Parathyroid adenoma (tissue), 2 donors: ENCODE measurements at regions not wholly inside any gene's neighbourhood (a gene's known extent, or its start where the extent isn't known, plus 50 kb on each side); places are given as distances from the start of the nearest gene placed in this dataset.
"Not testable (repeated sequence)": the region's sequence is repeated elsewhere in the genome, so short reads cannot be mapped to it uniquely, and the experiment has no call there.

Source experiments
- H2AFZ ChIP-seq: fragments of 300-600 bp; sonication (generic); one replicate; pipeline ENCODE4 v1.7.0; 2017; ENCODE audit warnings: antibody characterized with exemption, mild to moderate bottlenecking
- H3K27ac ChIP-seq: fragments of 300-600 bp; sonication (generic); one replicate; pipeline ENCODE4 v1.7.0; 2017
- H3K27me3 ChIP-seq: fragments of 300-600 bp; sonication (generic); one replicate; pipeline ENCODE4 v1.7.0; 2017; ENCODE audit warnings: low read length; ENCODE audit not compliant: control insufficient read depth, insufficient read depth
- H3K36me3 ChIP-seq: fragments of 300-600 bp; sonication (generic); one replicate; pipeline ENCODE4 v1.7.0; 2017; ENCODE audit warnings: low read length; ENCODE audit not compliant: control insufficient read depth, insufficient read depth
- H3K4me1 ChIP-seq: fragments of 300-600 bp; sonication (generic); one replicate; pipeline ENCODE4 v1.7.0; 2017; ENCODE audit warnings: control low read depth
- H3K4me2 ChIP-seq: fragments of 300-600 bp; sonication (generic); one replicate; pipeline ENCODE4 v1.7.0; 2017; ENCODE audit warnings: low read length
- H3K4me3 ChIP-seq: fragments of 300-600 bp; sonication (generic); one replicate; pipeline ENCODE4 v1.7.0; 2017; ENCODE audit warnings: low read depth, low read length
- H3K79me2 ChIP-seq: fragments of 300-600 bp; sonication (generic); one replicate; pipeline ENCODE4 v1.7.0; 2017; ENCODE audit warnings: control low read depth
- H3K9ac ChIP-seq: fragments of 300-600 bp; sonication (generic); one replicate; pipeline ENCODE4 v1.7.0; 2017; ENCODE audit warnings: mild to moderate bottlenecking
- H3K9me3 ChIP-seq: fragments of 300-600 bp; sonication (generic); one replicate; pipeline ENCODE4 v1.7.0; 2017; ENCODE audit warnings: low read length; ENCODE audit not compliant: control insufficient read depth
- CTCF ChIP-seq: fragments of 300-600 bp; sonication (generic); IDR thresholded peaks from one replicate; pipeline ENCODE4 v1.7.0; 2017; ENCODE audit warnings: antibody characterized with exemption, mild to moderate bottlenecking
- donor health status: primary hyperparathyroidism.

- H2AFZ ChIP-seq, H3K36me3 ChIP-seq, H3K4me3 ChIP-seq, H3K27me3 ChIP-seq, H3K27ac ChIP-seq, H3K9me3 ChIP-seq, H3K4me1 ChIP-seq, H3K79me2 ChIP-seq, H3K9ac ChIP-seq, H3K4me2 ChIP-seq: not testable (repeated sequence)
Observed at GRCh38 chr7:6882321-6882721, 56.2 kb upstream of the CCZ1B start.

- not testable (repeated sequence) for H3K4me3 ChIP-seq, H3K4me2 ChIP-seq, H3K79me2 ChIP-seq, H2AFZ ChIP-seq, H3K27me3 ChIP-seq, H3K9ac ChIP-seq, H3K27ac ChIP-seq, H3K4me1 ChIP-seq, H3K9me3 ChIP-seq, H3K36me3 ChIP-seq
Observed at GRCh38 chr7:6883756-6884155, 57.7 kb upstream of the CCZ1B start.

GRCh38 chr7:6886198-6886597, 60.1 kb upstream of the CCZ1B start:
- Histone ChIP-seq H3K79me2 (no peaks in the 10 kb centered on the region), H3K9ac (no peak overlapping the region), H3K4me2 (no peak overlapping the region), H3K27ac (no peak overlapping the region), H3K27me3 (no peaks in the 10 kb centered on the region), H3K4me3 (no peak overlapping the region), H2AFZ (no peak overlapping the region), H3K9me3 (no peaks in the 10 kb centered on the region), H3K4me1 (no peaks in the 10 kb centered on the region), H3K36me3 (no peaks in the 10 kb centered on the region)
- TF ChIP-seq CTCF = no peak

- H2AFZ ChIP-seq, H3K27me3 ChIP-seq, H3K9ac ChIP-seq, H3K4me1 ChIP-seq, H3K27ac ChIP-seq, H3K36me3 ChIP-seq, H3K79me2 ChIP-seq, H3K4me3 ChIP-seq, H3K4me2 ChIP-seq, H3K9me3 ChIP-seq: not testable (repeated sequence)
Observed at GRCh38 chr7:6888267-6889045, 62.4 kb upstream of the CCZ1B start.

DNA sequence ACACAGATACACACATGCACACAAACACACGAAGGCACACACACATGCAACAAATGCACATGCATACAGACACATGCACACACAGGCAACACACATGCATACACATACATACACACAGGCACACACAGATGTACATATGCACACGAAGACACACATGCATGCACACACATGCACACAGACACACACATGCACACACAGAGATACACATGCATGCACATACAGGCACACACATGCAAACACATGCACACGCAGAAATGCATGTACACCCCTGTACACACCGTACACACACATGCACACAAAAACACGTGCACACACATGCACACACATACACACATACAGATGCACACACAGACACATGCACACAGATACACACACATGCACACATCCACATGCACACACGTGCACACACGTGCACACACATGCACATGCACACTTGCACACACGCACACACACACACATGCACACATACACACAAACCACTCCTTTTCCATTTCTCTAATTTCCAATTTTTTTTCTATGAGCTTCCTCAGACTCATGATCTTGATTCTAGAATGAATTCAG, 63.3 kb upstream of the CCZ1B start:
- no peak for TF ChIP-seq CTCF
- no peaks in the 10 kb centered on the region for H3K79me2 ChIP-seq
- no peaks in the 10 kb centered on the region for H3K9me3 ChIP-seq
- no peak overlapping the region for H3K9ac ChIP-seq
- no peak overlapping the region for H3K4me3 ChIP-seq
- no peaks in the 10 kb centered on the region for H3K36me3 ChIP-seq
- no peaks in the 10 kb centered on the region for H3K27me3 ChIP-seq
- no peak overlapping the region for H3K27ac ChIP-seq
- H2AFZ ChIP-seq = no peak overlapping the region
- H3K4me2 ChIP-seq = no peak overlapping the region
- no peaks in the 10 kb centered on the region for H3K4me1 ChIP-seq

DNA sequence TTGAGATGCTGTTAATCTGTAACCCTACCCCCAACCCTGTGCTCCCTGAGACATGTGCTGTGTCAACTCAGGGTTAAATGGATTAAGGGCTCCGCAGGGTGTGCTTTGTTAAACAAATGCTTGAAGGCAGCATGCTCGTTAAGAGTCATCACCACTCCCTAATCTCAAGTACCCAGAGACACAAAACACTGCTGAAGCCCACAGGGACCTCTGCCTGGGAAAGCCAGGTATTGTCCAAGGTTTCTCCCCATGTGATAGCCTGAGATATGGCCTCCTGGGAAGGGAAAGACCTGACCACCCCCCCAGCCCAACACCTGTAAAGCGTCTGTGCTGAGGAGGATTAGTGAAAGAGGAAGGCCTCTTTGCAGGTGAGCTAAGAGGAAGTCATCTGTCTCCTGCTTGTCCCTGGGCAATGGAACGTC, 76.0 kb upstream of the CCZ1B start:
- not testable (repeated sequence) for H3K9ac ChIP-seq, H3K4me1 ChIP-seq, H3K4me2 ChIP-seq, H3K79me2 ChIP-seq, H3K27ac ChIP-seq, H3K4me3 ChIP-seq, H3K27me3 ChIP-seq, H2AFZ ChIP-seq, H3K9me3 ChIP-seq, H3K36me3 ChIP-seq

- H3K9ac ChIP-seq, H3K4me2 ChIP-seq, H3K9me3 ChIP-seq, H3K4me1 ChIP-seq, H2AFZ ChIP-seq, H3K27ac ChIP-seq, H3K27me3 ChIP-seq, H3K36me3 ChIP-seq, H3K4me3 ChIP-seq, H3K79me2 ChIP-seq: not testable (repeated sequence)
Observed at GRCh38 chr7:6903289-6903688, 77.2 kb upstream of the CCZ1B start.

- not testable (repeated sequence) for H3K4me2 ChIP-seq, H3K9ac ChIP-seq, H3K79me2 ChIP-seq, H2AFZ ChIP-seq, H3K4me3 ChIP-seq, H3K27ac ChIP-seq, H3K9me3 ChIP-seq, H3K27me3 ChIP-seq, H3K36me3 ChIP-seq, H3K4me1 ChIP-seq
Observed at GRCh38 chr7:6903792-6904191, 77.7 kb upstream of the CCZ1B start.
